Karpas-422 (cell line): ENCODE measurements at regions not wholly inside any gene's neighbourhood (a gene's known extent, or its start where the extent isn't known, plus 50 kb on each side); places are given as distances from the start of the nearest gene placed in this dataset. TPM values are rescaled to one million over a fixed set of nuclear protein-coding genes. Genes with fewer than 3 reads are reported as not detected.
"Not testable (repeated sequence)": the region's sequence is repeated elsewhere in the genome, so short reads cannot be mapped to it uniquely, and the experiment has no call there.

Experiments
- DNase-seq: peaks from one replicate; pipeline ENCODE4 v3.0.0-alpha.2; 2015
- H2AFZ ChIP-seq: fragments of 200-600 bp; sonication (generic); 2 replicates; pipeline ENCODE4 v1.6.1; 2014; ENCODE audit warnings: antibody characterized with exemption, low read length, mixed read lengths
- H3K27ac ChIP-seq: fragments of 200-600 bp; sonication (generic); 2 replicates; pipeline ENCODE4 v1.5.1; 2014; ENCODE audit warnings: mild to moderate bottlenecking, low read length, moderate library complexity
- H3K27me3 ChIP-seq: fragments of 200-600 bp; sonication (generic); 2 replicates; pipeline ENCODE4 v1.6.1; 2014; ENCODE audit warnings: low read length, mixed read lengths
- H3K36me3 ChIP-seq: fragments of 200-600 bp; sonication (generic); 2 replicates; pipeline ENCODE4 v1.6.1; 2014; ENCODE audit warnings: low read length, mixed read lengths; ENCODE audit not compliant: insufficient read depth
- H3K4me1 ChIP-seq: fragments of 200-600 bp; sonication (generic); 2 replicates; pipeline ENCODE4 v1.6.1; 2014; ENCODE audit warnings: mild to moderate bottlenecking, low read length, mixed read lengths
- H3K4me2 ChIP-seq: fragments of 200-600 bp; sonication (generic); 2 replicates; pipeline ENCODE4 v1.6.1; 2014; ENCODE audit warnings: low read length, low read depth, mild to moderate bottlenecking; ENCODE audit not compliant: poor library complexity, severe bottlenecking
- H3K4me3 ChIP-seq: fragments of 200-600 bp; sonication (generic); 2 replicates; pipeline ENCODE4 v1.5.1; 2014; ENCODE audit warnings: mild to moderate bottlenecking, antibody characterized with exemption, low read length, mixed read lengths
- H3K79me2 ChIP-seq: fragments of 200-600 bp; sonication (generic); 2 replicates; pipeline ENCODE4 v1.6.1; 2014; ENCODE audit warnings: mild to moderate bottlenecking, low read length, mixed read lengths
- H3K9ac ChIP-seq: fragments of 200-600 bp; sonication (generic); 2 replicates; pipeline ENCODE4 v1.6.0; 2014; ENCODE audit warnings: low read length
- H3K9me2 ChIP-seq: fragments of 200-600 bp; sonication (generic), shearing (Covaris generic); replicated peaks from 2 replicates; pipeline ENCODE4 v1.6.0; 2014; ENCODE audit warnings: mild to moderate bottlenecking, low read length, moderate library complexity; ENCODE audit not compliant: insufficient read depth
- H3K9me3 ChIP-seq: fragments of 300-700, 200-600 bp; sonication (generic); 2 replicates; pipeline ENCODE4 v1.6.1; 2014; ENCODE audit warnings: low read length, mixed read lengths
- H4K20me1 ChIP-seq: fragments of 200-600 bp; sonication (generic); 2 replicates; pipeline ENCODE4 v1.6.1; 2014; ENCODE audit warnings: mild to moderate bottlenecking, antibody characterized with exemption, low read length, low read depth; ENCODE audit not compliant: insufficient read depth
- small RNA-seq: library from RNA; depleted of rRNA; stranded (forward); fragments of <200 nt; gene quantifications from one replicate; pipeline ENCODE3, GENCODE V24; 2014

DNA sequence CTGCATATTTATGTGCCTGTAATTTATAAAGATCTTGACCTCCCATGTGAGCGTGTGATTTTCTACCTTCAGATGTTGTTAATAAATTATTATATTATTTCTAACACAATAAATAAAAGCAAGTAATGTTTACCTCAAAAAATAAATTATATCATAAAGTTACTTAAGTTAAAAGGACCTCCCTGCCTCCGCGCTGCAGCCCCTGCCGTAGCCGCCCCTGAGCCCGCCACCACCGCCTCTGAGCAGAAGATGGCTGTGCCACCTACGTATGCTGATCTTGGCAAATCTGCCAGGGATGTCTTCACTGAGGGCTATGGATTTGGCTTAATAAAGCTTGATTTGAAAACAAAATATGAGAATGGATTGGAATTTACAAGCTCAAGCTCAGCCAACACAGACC lies 119.6 kb upstream of the BRWD3 start:
- peaks cover 4% of the 10 kb centered on the region; the same call in 1 of the 2 replicates for H3K9me3 ChIP-seq
- H4K20me1 ChIP-seq, result no peaks in the 10 kb centered on the region
- no peaks in the 10 kb centered on the region for H3K4me1 ChIP-seq
- H3K9ac ChIP-seq, result no peak overlapping the region
- H3K27ac ChIP-seq, result no peak overlapping the region
- no peaks in the 10 kb centered on the region for H3K9me2 ChIP-seq
- H3K4me3 ChIP-seq, result no peak overlapping the region
- no peaks in the 10 kb centered on the region for H3K79me2 ChIP-seq
- H2AFZ ChIP-seq, result no peak overlapping the region
- no peak for DNase-seq
- no peaks in the 10 kb centered on the region for H3K36me3 ChIP-seq
- no peak overlapping the region for H3K4me2 ChIP-seq
- H3K27me3 ChIP-seq, result no peaks in the 10 kb centered on the region

GRCh38 chrX:80917919-80918318 lies 108.2 kb upstream of the BRWD3 start:
- Histone ChIP-seq H3K9me3 (peaks cover 7% of the 10 kb centered on the region), H3K36me3 (no peaks in the 10 kb centered on the region), H3K79me2 (no peaks in the 10 kb centered on the region), H3K4me2 (no peak overlapping the region), H3K9ac (no peak overlapping the region), H2AFZ (no peak overlapping the region), H3K27me3 (no peaks in the 10 kb centered on the region), H3K4me1 (no peaks in the 10 kb centered on the region), H3K27ac (no peak overlapping the region), H4K20me1 (no peaks in the 10 kb centered on the region), H3K4me3 (no peak overlapping the region), H3K9me2 (no peaks in the 10 kb centered on the region)
- no peak for DNase-seq

GRCh38 chrX:80912351-80912750 lies 102.7 kb upstream of the BRWD3 start:
- not testable (repeated sequence) for H2AFZ ChIP-seq, H3K4me1 ChIP-seq, H3K4me2 ChIP-seq, H3K36me3 ChIP-seq, H3K9me2 ChIP-seq, DNase-seq, H3K9ac ChIP-seq, H3K9me3 ChIP-seq, H3K27ac ChIP-seq, H3K4me3 ChIP-seq, H3K27me3 ChIP-seq, H3K79me2 ChIP-seq, H4K20me1 ChIP-seq

GRCh38 chrX:80879916-80880315 lies 70.2 kb upstream of the BRWD3 start:
- Histone ChIP-seq H3K27ac (no peak overlapping the region), H3K4me1 (no peaks in the 10 kb centered on the region), H3K4me2 (no peak overlapping the region), H3K27me3 (no peaks in the 10 kb centered on the region), H3K36me3 (no peaks in the 10 kb centered on the region), H3K4me3 (no peak overlapping the region), H2AFZ (no peak overlapping the region), H3K79me2 (no peaks in the 10 kb centered on the region), H4K20me1 (no peaks in the 10 kb centered on the region), H3K9ac (no peak overlapping the region), H3K9me3 (no peaks in the 10 kb centered on the region), H3K9me2 (no peaks in the 10 kb centered on the region)
- DNase-seq, result no peak

DNA sequence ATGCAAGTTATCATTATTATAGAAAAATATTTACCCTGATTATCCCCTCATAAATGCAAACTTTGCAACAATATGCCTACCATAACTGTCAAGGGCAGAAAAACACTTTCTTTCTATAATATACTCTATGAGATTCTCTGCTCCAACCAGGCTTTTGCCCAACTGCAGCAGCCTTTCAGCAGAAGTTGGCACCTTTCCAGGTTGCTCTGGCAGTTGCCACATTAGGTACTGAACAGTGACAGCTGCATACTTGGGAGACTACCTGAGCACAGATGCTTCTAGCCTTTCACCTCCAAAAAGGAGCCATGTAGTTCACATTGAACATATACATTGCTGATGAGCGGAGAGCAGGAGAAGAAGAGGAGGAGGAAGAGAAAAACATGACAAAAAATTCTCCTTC lies 69.5 kb upstream of the BRWD3 start:
- H2AFZ ChIP-seq, result no peak overlapping the region
- H3K27me3 ChIP-seq, result no peaks in the 10 kb centered on the region
- no peaks in the 10 kb centered on the region for H3K4me1 ChIP-seq
- no peak overlapping the region for H3K4me3 ChIP-seq
- H3K36me3 ChIP-seq, result no peaks in the 10 kb centered on the region
- no peak overlapping the region for H3K27ac ChIP-seq
- H3K4me2 ChIP-seq, result no peak overlapping the region
- H3K9me3 ChIP-seq, result no peaks in the 10 kb centered on the region
- H3K9me2 ChIP-seq, result no peaks in the 10 kb centered on the region
- DNase-seq, result no peak
- no peaks in the 10 kb centered on the region for H4K20me1 ChIP-seq
- H3K9ac ChIP-seq, result no peak overlapping the region
- no peaks in the 10 kb centered on the region for H3K79me2 ChIP-seq

DNA sequence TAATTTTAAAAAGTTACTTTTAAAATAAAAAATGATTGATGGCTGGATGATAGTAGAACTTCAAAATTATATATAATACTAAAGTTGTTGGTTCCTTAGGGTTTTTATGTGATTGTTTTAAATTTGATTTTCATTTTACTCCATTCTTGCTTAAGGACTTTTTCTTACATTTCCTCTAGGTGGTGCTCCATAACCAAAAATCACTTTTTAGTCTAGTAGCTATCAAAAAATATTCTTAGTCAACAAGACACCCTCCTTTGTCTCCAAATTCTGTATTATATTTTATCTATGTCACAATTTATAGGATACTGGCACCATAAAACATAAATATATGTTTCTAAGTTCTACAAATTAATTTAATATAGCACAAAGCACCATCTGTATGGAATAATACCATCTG lies 67.2 kb upstream of the BRWD3 start:
- Histone ChIP-seq H3K9me3 (no peaks in the 10 kb centered on the region), H3K4me1 (no peaks in the 10 kb centered on the region), H3K4me2 (no peak overlapping the region), H3K4me3 (no peak overlapping the region), H2AFZ (no peak overlapping the region), H3K9ac (no peak overlapping the region), H3K27ac (no peak overlapping the region), H3K27me3 (no peaks in the 10 kb centered on the region), H3K79me2 (no peaks in the 10 kb centered on the region), H3K9me2 (no peaks in the 10 kb centered on the region), H3K36me3 (no peaks in the 10 kb centered on the region), H4K20me1 (no peaks in the 10 kb centered on the region)
- peak; percentile 79 for DNase-seq

Small RNA genes lying in the stretch of these regions (small RNA-seq; reads per million reads assigned to genes)
- not detected for gene RNU6-493P
